Fibroblast of lung (primary cell): ENCODE measurements at regions not wholly inside any gene's neighbourhood (a gene's known extent, or its start where the extent isn't known, plus 50 kb on each side); places are given as distances from the start of the nearest gene placed in this dataset.

ENCODE experiments used
- DNase-seq, 2 donors: peaks; one replicate each; pipeline versions ENCODE4 v3.0.0 to v3.0.0-alpha.2; 2010; ENCODE audit warnings: low read depth in 2 of 2
- H2AFZ ChIP-seq: 2 replicates; pipeline ENCODE4 v1.5.1; 2012; ENCODE audit warnings: low read length, control low read depth, inconsistent platforms
- H3K27ac ChIP-seq: 2 replicates; pipeline ENCODE4 v1.5.1; 2011; ENCODE audit warnings: low read length, control low read depth; ENCODE audit not compliant: insufficient read depth
- H3K27me3 ChIP-seq: 2 replicates; pipeline ENCODE4 v1.5.1; 2011; ENCODE audit warnings: mild to moderate bottlenecking, low read length; ENCODE audit not compliant: control insufficient read depth, insufficient read depth
- H3K36me3 ChIP-seq: 2 replicates; pipeline ENCODE4 v1.5.1; 2011; ENCODE audit warnings: low read length; ENCODE audit not compliant: control insufficient read depth, insufficient read depth
- H3K4me1 ChIP-seq: 2 replicates; pipeline ENCODE4 v1.5.1; 2011; ENCODE audit warnings: low read length; ENCODE audit not compliant: control insufficient read depth, insufficient read depth; ENCODE audit errors: extremely low read depth
- H3K4me2 ChIP-seq: 2 replicates; pipeline ENCODE4 v1.5.1; 2011; ENCODE audit warnings: low read length, control low read depth; ENCODE audit not compliant: insufficient read depth; ENCODE audit errors: extremely low read depth
- H3K4me3 ChIP-seq, 4 experiments: fragments of 200-600 bp in 1 of 4; sonication (generic) in 1 of 4; replicated peaks in 1 of 4; 2 replicates each; pipeline ENCODE4 v1.5.1; 2011 to 2016; ENCODE audit warnings: low read length in 4 of 4, low read depth in 3 of 4, mild to moderate bottlenecking in 3 of 4, control low read depth in 2 of 4, inconsistent platforms in 1 of 4, mixed read lengths in 1 of 4; ENCODE audit not compliant: insufficient read depth in 1 of 4; ENCODE audit errors: control extremely low read depth in 1 of 4
- H3K79me2 ChIP-seq: 2 replicates; pipeline ENCODE4 v1.5.1; 2012; ENCODE audit warnings: mild to moderate bottlenecking, low read length, inconsistent platforms; ENCODE audit not compliant: control insufficient read depth, insufficient read depth
- H3K9ac ChIP-seq: 2 replicates; pipeline ENCODE4 v1.5.1; 2011; ENCODE audit warnings: mild to moderate bottlenecking, low read length, control low read depth; ENCODE audit not compliant: insufficient read depth
- H3K9me3 ChIP-seq: 2 replicates; pipeline ENCODE4 v1.5.1; 2012; ENCODE audit warnings: low read depth, low read length; ENCODE audit not compliant: control insufficient read depth, insufficient read depth
- H4K20me1 ChIP-seq: 2 replicates; pipeline ENCODE4 v1.5.1; 2011; ENCODE audit warnings: low read length; ENCODE audit not compliant: control insufficient read depth, insufficient read depth; ENCODE audit errors: extremely low read depth
- CTCF ChIP-seq, 2 donors: IDR thresholded peaks in 1 of 2; conservative IDR thresholded peaks in 1 of 2; 1 replicate in 1 of 2; 2 replicates in 1 of 2; pipeline ENCODE4 v1.5.1; 2011 to 2012; ENCODE audit warnings: low read length in 2 of 2, control low read depth in 1 of 2, inconsistent platforms in 1 of 2, low read depth in 1 of 2, mild to moderate bottlenecking in 1 of 2
- EZH2 ChIP-seq: IDR thresholded peaks from 2 replicates; pipeline ENCODE4 v1.5.1; 2012; ENCODE audit warnings: low read length, control low read depth, mild to moderate bottlenecking; ENCODE audit errors: missing control alignments

DNA sequence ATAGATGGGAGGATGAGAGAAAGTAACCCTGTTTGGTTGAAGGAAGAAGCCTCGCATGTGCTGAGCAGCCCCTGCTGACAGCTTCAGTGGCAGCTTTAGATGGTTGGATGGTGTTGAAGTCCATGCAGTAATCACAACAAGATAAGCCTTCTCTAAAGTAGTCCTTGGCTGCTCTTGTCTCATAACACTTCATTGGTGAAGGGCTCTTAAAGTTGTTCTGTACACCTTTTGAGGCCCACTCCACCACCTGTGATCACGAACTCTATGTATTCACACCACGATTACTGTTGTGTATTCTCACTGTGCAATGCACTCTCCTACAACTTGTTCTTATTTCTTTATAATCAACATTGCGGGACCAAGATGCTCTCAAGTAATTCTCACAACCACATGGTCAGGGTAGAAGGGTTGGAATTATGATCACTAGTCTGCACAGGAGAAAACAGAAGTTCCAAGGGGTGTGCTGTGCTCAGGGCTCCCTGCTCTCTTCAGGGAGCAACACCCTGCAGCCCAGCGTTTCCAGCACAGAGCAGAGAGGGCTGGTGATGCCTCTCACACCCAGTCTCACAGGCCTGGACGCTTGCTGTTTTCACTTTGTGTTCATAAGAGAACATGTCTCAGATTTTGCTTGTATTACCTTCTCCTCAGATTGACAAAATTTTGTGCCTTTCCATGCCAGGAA, 294.4 kb downstream of the SMOC2 start:
- Histone ChIP-seq H3K36me3 (no peaks in the 10 kb centered on the region), H3K79me2 (no peaks in the 10 kb centered on the region), H3K4me3 (no peak overlapping the region), H2AFZ (no peak overlapping the region), H3K4me2 (no peak overlapping the region), H3K9ac (no peak overlapping the region), H3K27ac (no peak overlapping the region), H3K27me3 (no peaks in the 10 kb centered on the region), H3K9me3 (no peaks in the 10 kb centered on the region), H3K4me1 (no peaks in the 10 kb centered on the region), H4K20me1 (no peaks in the 10 kb centered on the region)
- no peak for DNase-seq
- TF ChIP-seq EZH2 (no peak), CTCF (conservative IDR thresholded peaks at IDR 0.05 in 1 of 2, IDR thresholded peaks at IDR 0.05 in 1 of 2; ENCODE audit: low read depth in 1 of 2, low read length in 2 of 2) (no peak)

DNA sequence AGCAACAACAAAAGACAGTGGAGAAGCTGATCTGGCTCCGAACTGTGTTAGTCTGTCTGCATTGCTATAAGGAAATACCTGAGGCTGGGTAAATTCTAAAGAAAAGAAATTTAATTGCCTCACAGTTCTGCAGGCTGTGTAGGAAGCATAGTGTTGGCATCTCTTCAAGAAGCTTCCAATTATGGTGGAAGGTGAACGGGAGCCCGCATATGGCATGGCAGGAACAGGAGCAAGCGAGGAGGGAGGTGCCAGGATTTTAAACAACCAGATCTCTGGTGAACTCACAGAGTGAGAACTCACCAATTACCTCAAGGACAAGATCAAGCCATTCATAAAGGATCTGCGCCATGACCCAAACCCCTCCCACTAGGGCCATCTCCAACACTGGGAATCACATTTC, 293.5 kb downstream of the SMOC2 start:
- Histone ChIP-seq H2AFZ (no peak overlapping the region), H3K9ac (no peak overlapping the region), H3K4me3 (no peak overlapping the region), H3K27ac (no peak overlapping the region), H3K27me3 (no peaks in the 10 kb centered on the region), H3K4me1 (no peaks in the 10 kb centered on the region), H3K79me2 (no peaks in the 10 kb centered on the region), H4K20me1 (no peaks in the 10 kb centered on the region), H3K4me2 (no peak overlapping the region), H3K36me3 (no peaks in the 10 kb centered on the region), H3K9me3 (no peaks in the 10 kb centered on the region)
- DNase-seq, result no peak
- TF ChIP-seq EZH2 (no peak), CTCF (conservative IDR thresholded peaks at IDR 0.05 in 1 of 2, IDR thresholded peaks at IDR 0.05 in 1 of 2; ENCODE audit: low read depth in 1 of 2, low read length in 2 of 2) (no peak)

- no peak for DNase-seq
- no peaks in the 10 kb centered on the region for H3K9me3 ChIP-seq
- no peak overlapping the region for H3K27ac ChIP-seq
- H3K9ac ChIP-seq, result no peak overlapping the region
- H3K27me3 ChIP-seq, result no peaks in the 10 kb centered on the region
- no peak overlapping the region for H3K4me3 ChIP-seq
- no peaks in the 10 kb centered on the region for H3K36me3 ChIP-seq
- H4K20me1 ChIP-seq, result no peaks in the 10 kb centered on the region
- H3K79me2 ChIP-seq, result no peaks in the 10 kb centered on the region
- H3K4me2 ChIP-seq, result no peak overlapping the region
- TF ChIP-seq EZH2 (no peak), CTCF (conservative IDR thresholded peaks at IDR 0.05 in 1 of 2, IDR thresholded peaks at IDR 0.05 in 1 of 2; ENCODE audit: low read depth in 1 of 2, low read length in 2 of 2) (no peak)
- no peak overlapping the region for H2AFZ ChIP-seq
- no peaks in the 10 kb centered on the region for H3K4me1 ChIP-seq
Measured at GRCh38 chr6:168732676-168733075, 291.7 kb downstream of the SMOC2 start.
